Neural cell (in vitro differentiated cells): ENCODE measurements at regions not wholly inside any gene's neighbourhood (a gene's known extent, or its start where the extent isn't known, plus 50 kb on each side); places are given as distances from the start of the nearest gene placed in this dataset.

ENCODE experiments used
- H2AFZ ChIP-seq: fragments of 200-600, 300-800 bp; sonication (generic), shearing (Covaris generic); 2 replicates; pipeline ENCODE4 v1.6.0; 2014; ENCODE audit warnings: low read depth, mild to moderate bottlenecking, antibody characterized with exemption, low read length, moderate library complexity
- H3F3A ChIP-seq: fragments of 200-600 bp; shearing (Covaris generic); 2 replicates; pipeline ENCODE4 v1.6.1; 2016; ENCODE audit warnings: mild to moderate bottlenecking, moderate library complexity, mixed read lengths, antibody characterized with exemption, low read length; ENCODE audit not compliant: insufficient read depth, poor library complexity, severe bottlenecking
- H3K27ac ChIP-seq: fragments of 200-600, 300-800 bp; sonication (generic), shearing (Covaris generic); 2 replicates; pipeline ENCODE4 v1.5.1; 2014; ENCODE audit warnings: mild to moderate bottlenecking, low read length, moderate library complexity
- H3K27me3 ChIP-seq: fragments of 300-800, 200-600 bp; sonication (generic), shearing (Covaris generic); 2 replicates; pipeline ENCODE4 v1.6.0; 2014; ENCODE audit warnings: mild to moderate bottlenecking, low read depth, low read length, moderate library complexity; ENCODE audit not compliant: insufficient read depth
- H3K36me3 ChIP-seq: fragments of 300-800, 200-600 bp; sonication (generic), shearing (Covaris generic); 2 replicates; pipeline ENCODE4 v1.5.1; 2014; ENCODE audit warnings: mild to moderate bottlenecking, antibody characterized with exemption, low read length, moderate library complexity; ENCODE audit not compliant: insufficient read depth
- H3K4me2 ChIP-seq: fragments of 300-800, 200-600 bp; sonication (generic), shearing (Covaris generic); 2 replicates; pipeline ENCODE4 v1.6.0; 2014; ENCODE audit warnings: mild to moderate bottlenecking, low read length
- H3K4me3 ChIP-seq: fragments of 300-800, 200-600 bp; sonication (generic), shearing (Covaris generic); 2 replicates; pipeline ENCODE4 v1.5.1; 2014; ENCODE audit warnings: mild to moderate bottlenecking, low read length, moderate library complexity
- H3K79me2 ChIP-seq: fragments of 200-600 bp; shearing (Covaris generic); replicated peaks from 2 replicates; pipeline ENCODE4 v1.6.0; 2014; ENCODE audit warnings: mild to moderate bottlenecking, low read length, moderate library complexity; ENCODE audit not compliant: insufficient read depth
- H3K9ac ChIP-seq: fragments of 300-800, 200-600 bp; sonication (generic), shearing (Covaris generic); 2 replicates; pipeline ENCODE4 v1.6.1; 2016; ENCODE audit warnings: mild to moderate bottlenecking, low read length, mixed read lengths
- H3K9me2 ChIP-seq: fragments of 200-600 bp; shearing (Covaris generic); 2 replicates; pipeline ENCODE4 v1.6.1; 2016; ENCODE audit warnings: mild to moderate bottlenecking, low read length, mixed read lengths; ENCODE audit not compliant: insufficient read depth
- H3K9me3 ChIP-seq: fragments of 200-600, 300-800 bp; sonication (generic), shearing (Covaris generic); 2 replicates; pipeline ENCODE4 v1.6.1; 2016; ENCODE audit warnings: mild to moderate bottlenecking, mixed run types, low read length, moderate library complexity, mixed read lengths
- H4K20me1 ChIP-seq: fragments of 200-600 bp; shearing (Covaris generic); 2 replicates; pipeline ENCODE4 v1.6.1; 2016; ENCODE audit warnings: mild to moderate bottlenecking, mixed run types; ENCODE audit not compliant: insufficient read depth
- CTCF ChIP-seq: fragments of 450-650 bp; IDR thresholded peaks from 2 replicates; pipeline ENCODE4 v1.5.1; 2014; ENCODE audit warnings: antibody characterized with exemption, mild to moderate bottlenecking, moderate library complexity; ENCODE audit not compliant: poor library complexity, severe bottlenecking
- EP300 ChIP-seq: fragments of 450-650 bp; conservative IDR thresholded peaks from 2 replicates; pipeline ENCODE4 v1.6.1; 2014; ENCODE audit warnings: antibody characterized with exemption, mild to moderate bottlenecking, moderate library complexity; ENCODE audit not compliant: poor library complexity, severe bottlenecking
- EZH2 ChIP-seq: fragments of 200-600, 300-800 bp; shearing (Covaris generic), sonication (generic); IDR thresholded peaks from 2 replicates; pipeline ENCODE4 v1.6.1; 2014; ENCODE audit warnings: antibody characterized with exemption, low read length, borderline replicate concordance, mild to moderate bottlenecking; ENCODE audit not compliant: insufficient read depth, poor library complexity, severe bottlenecking
- MXI1 ChIP-seq: fragments of 450-650 bp; conservative IDR thresholded peaks from 2 replicates; pipeline ENCODE4 v1.6.1; 2014; ENCODE audit warnings: antibody characterized with exemption, mild to moderate bottlenecking; ENCODE audit not compliant: poor library complexity, severe bottlenecking
- POLR2AphosphoS5 ChIP-seq: IDR thresholded peaks from 2 replicates; pipeline ENCODE4 v1.6.1; 2012
- RAD21 ChIP-seq: fragments of 450-650 bp; conservative IDR thresholded peaks from 2 replicates; pipeline ENCODE4 v1.6.1; 2014; ENCODE audit warnings: antibody characterized with exemption, mild to moderate bottlenecking, moderate library complexity
- REST ChIP-seq: IDR thresholded peaks from 2 replicates; pipeline ENCODE4 v1.6.1; 2012; ENCODE audit warnings: borderline replicate concordance
- SMC3 ChIP-seq: fragments of 450-650 bp; conservative IDR thresholded peaks from 2 replicates; pipeline ENCODE4 v1.6.1; 2014; ENCODE audit warnings: antibody characterized with exemption, mild to moderate bottlenecking, moderate library complexity; ENCODE audit not compliant: poor library complexity
- TAF1 ChIP-seq: IDR thresholded peaks from 2 replicates; pipeline ENCODE4 v1.6.1; 2012; ENCODE audit warnings: low read depth

- Histone ChIP-seq H2AFZ (no peak overlapping the region), H3K4me2 (no peak overlapping the region), H3K36me3 (no peaks in the 10 kb centered on the region), H3K9me2 (no peaks in the 10 kb centered on the region), H3K9me3 (no peaks in the 10 kb centered on the region), H3K27me3 (no peaks in the 10 kb centered on the region), H3K9ac (no peak overlapping the region), H3K79me2 (no peaks in the 10 kb centered on the region), H3K27ac (no peak overlapping the region), H4K20me1 (no peaks in the 10 kb centered on the region), H3K4me3 (no peak overlapping the region), H3F3A (no peaks in the 10 kb centered on the region)
- TF ChIP-seq SMC3 (no peak), RAD21 (no peak), POLR2AphosphoS5 (no peak), EP300 (no peak), TAF1 (no peak), CTCF (no peak)
These were observed 78.4 kb downstream of the ADAMTS15 start for GRCh38 chr11:130526846-130527245.

GRCh38 chr11:130527636-130528297 is 79.3 kb downstream of the ADAMTS15 start:
- Histone ChIP-seq H2AFZ (no peak overlapping the region), H3K4me2 (no peak overlapping the region)

More at GRCh38 chr11:130527636-130528297, 79.3 kb downstream of the ADAMTS15 start:
- H3K27ac ChIP-seq = no peak overlapping the region
- H4K20me1 ChIP-seq = no peaks in the 10 kb centered on the region
- H3K27me3 ChIP-seq = no peaks in the 10 kb centered on the region
- no peak overlapping the region for H3K9ac ChIP-seq
- H3K9me2 ChIP-seq = no peaks in the 10 kb centered on the region
- no peaks in the 10 kb centered on the region for H3F3A ChIP-seq
- no peaks in the 10 kb centered on the region for H3K79me2 ChIP-seq
- no peak overlapping the region for H3K4me3 ChIP-seq
- no peaks in the 10 kb centered on the region for H3K36me3 ChIP-seq
- TF ChIP-seq RAD21 (no peak), CTCF (no peak), POLR2AphosphoS5 (no peak), REST (no peak), EP300 (no peak), MXI1 (no peak), EZH2 (no peak), TAF1 (no peak), SMC3 (no peak)
- H3K9me3 ChIP-seq = no peaks in the 10 kb centered on the region
